Karpas-422 (cell line): ENCODE measurements at regions not wholly inside any gene's neighbourhood (a gene's known extent, or its start where the extent isn't known, plus 50 kb on each side); places are given as distances from the start of the nearest gene placed in this dataset.
A peak's percentile ranks its signal among the peaks of the same experiment; 100 is the strongest.

Source experiments
- DNase-seq: peaks from one replicate; pipeline ENCODE4 v3.0.0-alpha.2; 2015
- H2AFZ ChIP-seq: fragments of 200-600 bp; sonication (generic); 2 replicates; pipeline ENCODE4 v1.6.1; 2014; ENCODE audit warnings: antibody characterized with exemption, low read length, mixed read lengths
- H3K27ac ChIP-seq: fragments of 200-600 bp; sonication (generic); 2 replicates; pipeline ENCODE4 v1.5.1; 2014; ENCODE audit warnings: mild to moderate bottlenecking, low read length, moderate library complexity
- H3K27me3 ChIP-seq: fragments of 200-600 bp; sonication (generic); 2 replicates; pipeline ENCODE4 v1.6.1; 2014; ENCODE audit warnings: low read length, mixed read lengths
- H3K36me3 ChIP-seq: fragments of 200-600 bp; sonication (generic); 2 replicates; pipeline ENCODE4 v1.6.1; 2014; ENCODE audit warnings: low read length, mixed read lengths; ENCODE audit not compliant: insufficient read depth
- H3K4me1 ChIP-seq: fragments of 200-600 bp; sonication (generic); 2 replicates; pipeline ENCODE4 v1.6.1; 2014; ENCODE audit warnings: mild to moderate bottlenecking, low read length, mixed read lengths
- H3K4me2 ChIP-seq: fragments of 200-600 bp; sonication (generic); 2 replicates; pipeline ENCODE4 v1.6.1; 2014; ENCODE audit warnings: low read length, low read depth, mild to moderate bottlenecking; ENCODE audit not compliant: poor library complexity, severe bottlenecking
- H3K4me3 ChIP-seq: fragments of 200-600 bp; sonication (generic); 2 replicates; pipeline ENCODE4 v1.5.1; 2014; ENCODE audit warnings: mild to moderate bottlenecking, antibody characterized with exemption, low read length, mixed read lengths
- H3K79me2 ChIP-seq: fragments of 200-600 bp; sonication (generic); 2 replicates; pipeline ENCODE4 v1.6.1; 2014; ENCODE audit warnings: mild to moderate bottlenecking, low read length, mixed read lengths
- H3K9ac ChIP-seq: fragments of 200-600 bp; sonication (generic); 2 replicates; pipeline ENCODE4 v1.6.0; 2014; ENCODE audit warnings: low read length
- H3K9me2 ChIP-seq: fragments of 200-600 bp; sonication (generic), shearing (Covaris generic); replicated peaks from 2 replicates; pipeline ENCODE4 v1.6.0; 2014; ENCODE audit warnings: mild to moderate bottlenecking, low read length, moderate library complexity; ENCODE audit not compliant: insufficient read depth
- H3K9me3 ChIP-seq: fragments of 300-700, 200-600 bp; sonication (generic); 2 replicates; pipeline ENCODE4 v1.6.1; 2014; ENCODE audit warnings: low read length, mixed read lengths
- H4K20me1 ChIP-seq: fragments of 200-600 bp; sonication (generic); 2 replicates; pipeline ENCODE4 v1.6.1; 2014; ENCODE audit warnings: mild to moderate bottlenecking, antibody characterized with exemption, low read length, low read depth; ENCODE audit not compliant: insufficient read depth

GRCh38 chr10:43901744-43902504 lies 253.2 kb upstream of the ZNF32 start:
- H3K9ac ChIP-seq, result peak overlapping the region; percentile 61
- no peaks in the 10 kb centered on the region for H4K20me1 ChIP-seq
- no peaks in the 10 kb centered on the region for H3K79me2 ChIP-seq
- peak overlapping the region; percentile 63 for H3K4me2 ChIP-seq
- no peaks in the 10 kb centered on the region for H3K27me3 ChIP-seq
- no peaks in the 10 kb centered on the region for H3K36me3 ChIP-seq
- no peaks in the 10 kb centered on the region for H3K9me2 ChIP-seq
- peaks cover 72% of the 10 kb centered on the region for H3K4me1 ChIP-seq
- peak; percentile 73 for DNase-seq
- H2AFZ ChIP-seq, result peak overlapping the region; percentile 36; the same call in 1 of the 2 replicates
- H3K27ac ChIP-seq, result peak overlapping the region; percentile 83
- peak overlapping the region; percentile 34 for H3K4me3 ChIP-seq
- H3K9me3 ChIP-seq, result no peaks in the 10 kb centered on the region

- Histone ChIP-seq H4K20me1 (no peaks in the 10 kb centered on the region), H3K27ac (peak overlapping the region; percentile 83), H3K36me3 (no peaks in the 10 kb centered on the region), H3K4me3 (peak overlapping the region; percentile 34; the same call in 1 of the 2 replicates), H2AFZ (peak overlapping the region; percentile 36; the same call in 1 of the 2 replicates), H3K27me3 (no peaks in the 10 kb centered on the region), H3K9ac (peak overlapping the region; percentile 61), H3K9me3 (no peaks in the 10 kb centered on the region), H3K4me1 (peaks cover 66% of the 10 kb centered on the region), H3K4me2 (peak overlapping the region; percentile 63), H3K9me2 (no peaks in the 10 kb centered on the region), H3K79me2 (no peaks in the 10 kb centered on the region)
- peak; percentile 59 for DNase-seq
Measured at GRCh38 chr10:43901302-43901701, 252.6 kb upstream of the ZNF32 start.

- no peaks in the 10 kb centered on the region for H3K36me3 ChIP-seq
- peak overlapping the region; percentile 83 for H3K27ac ChIP-seq
- no peaks in the 10 kb centered on the region for H3K27me3 ChIP-seq
Measured at GRCh38 chr10:43900571-43900970, 251.9 kb upstream of the ZNF32 start.

GRCh38 chr10:43899224-43899959 lies 250.7 kb upstream of the ZNF32 start:
- H3K4me2 ChIP-seq, result no peak overlapping the region
- peaks cover 47% of the 10 kb centered on the region for H3K4me1 ChIP-seq

More at GRCh38 chr10:43900571-43900970, 251.9 kb upstream of the ZNF32 start:
- peaks cover 59% of the 10 kb centered on the region for H3K4me1 ChIP-seq
- H3K9me3 ChIP-seq, result no peaks in the 10 kb centered on the region
- peak overlapping the region; percentile 63 for H3K4me2 ChIP-seq
- no peak overlapping the region for H2AFZ ChIP-seq
- H3K9ac ChIP-seq, result no peak overlapping the region
- no peaks in the 10 kb centered on the region for H3K79me2 ChIP-seq
- H3K9me2 ChIP-seq, result no peaks in the 10 kb centered on the region
- H3K4me3 ChIP-seq, result no peak overlapping the region
- H4K20me1 ChIP-seq, result no peaks in the 10 kb centered on the region
- no peak for DNase-seq

GRCh38 chr10:43898592-43898991 lies 249.9 kb upstream of the ZNF32 start:
- no peak overlapping the region for H2AFZ ChIP-seq
- no peak overlapping the region for H3K27ac ChIP-seq
- no peaks in the 10 kb centered on the region for H3K27me3 ChIP-seq

More at GRCh38 chr10:43899224-43899959, 250.7 kb upstream of the ZNF32 start:
- no peaks in the 10 kb centered on the region for H3K9me3 ChIP-seq
- H3K9ac ChIP-seq, result no peak overlapping the region
- H4K20me1 ChIP-seq, result no peaks in the 10 kb centered on the region
- no peak for DNase-seq
- no peak overlapping the region for H3K27ac ChIP-seq
- H3K79me2 ChIP-seq, result no peaks in the 10 kb centered on the region
- no peak overlapping the region for H3K4me3 ChIP-seq
- no peaks in the 10 kb centered on the region for H3K27me3 ChIP-seq
- no peak overlapping the region for H2AFZ ChIP-seq
- no peaks in the 10 kb centered on the region for H3K36me3 ChIP-seq
- H3K9me2 ChIP-seq, result no peaks in the 10 kb centered on the region

GRCh38 chr10:43897765-43898419 lies 249.2 kb upstream of the ZNF32 start:
- H3K79me2 ChIP-seq, result no peaks in the 10 kb centered on the region
- H3K9me3 ChIP-seq, result no peaks in the 10 kb centered on the region
- no peak overlapping the region for H3K4me2 ChIP-seq
- H3K36me3 ChIP-seq, result no peaks in the 10 kb centered on the region
- no peak overlapping the region for H3K9ac ChIP-seq
- no peak for DNase-seq
- no peak overlapping the region for H3K27ac ChIP-seq
- H3K4me1 ChIP-seq, result peaks cover 42% of the 10 kb centered on the region
- H3K4me3 ChIP-seq, result no peak overlapping the region
- no peaks in the 10 kb centered on the region for H3K27me3 ChIP-seq
- H4K20me1 ChIP-seq, result no peaks in the 10 kb centered on the region
- H3K9me2 ChIP-seq, result no peaks in the 10 kb centered on the region
- no peak overlapping the region for H2AFZ ChIP-seq

More at GRCh38 chr10:43898592-43898991, 249.9 kb upstream of the ZNF32 start:
- Histone ChIP-seq H3K4me2 (no peak overlapping the region), H3K9ac (no peak overlapping the region), H3K4me3 (no peak overlapping the region), H3K36me3 (no peaks in the 10 kb centered on the region), H4K20me1 (no peaks in the 10 kb centered on the region), H3K79me2 (no peaks in the 10 kb centered on the region), H3K4me1 (peaks cover 44% of the 10 kb centered on the region), H3K9me3 (no peaks in the 10 kb centered on the region), H3K9me2 (no peaks in the 10 kb centered on the region)
- DNase-seq, result no peak

- H4K20me1 ChIP-seq, result no peaks in the 10 kb centered on the region
- no peak for DNase-seq
Measured at GRCh38 chr10:43892062-43892770, 243.5 kb upstream of the ZNF32 start.

More at GRCh38 chr10:43892062-43892770, 243.5 kb upstream of the ZNF32 start:
- Histone ChIP-seq H3K9ac (no peak overlapping the region), H3K9me2 (no peaks in the 10 kb centered on the region), H3K9me3 (no peaks in the 10 kb centered on the region), H3K36me3 (no peaks in the 10 kb centered on the region), H3K4me2 (no peak overlapping the region), H2AFZ (no peak overlapping the region), H3K27ac (no peak overlapping the region), H3K4me3 (no peak overlapping the region), H3K27me3 (no peaks in the 10 kb centered on the region), H3K4me1 (no peaks in the 10 kb centered on the region), H3K79me2 (no peaks in the 10 kb centered on the region)
